Prostate gland (tissue), 2 donors: ENCODE measurements at regions not wholly inside any gene's neighbourhood (a gene's known extent, or its start where the extent isn't known, plus 50 kb on each side); places are given as distances from the start of the nearest gene placed in this dataset.

ENCODE experiments used
- POLR2A ChIP-seq: fragments of 450-650 bp; IDR thresholded peaks from one replicate; pipeline ENCODE4 v1.6.1; 2016; ENCODE audit warnings: antibody characterized with exemption, mild to moderate bottlenecking
- TF ChIP-seq, protein P1 (sequence below), 4 experiments: fragments of 200-600 bp in 2 of 4; fragments of 450-650 bp in 2 of 4; sonication (generic) in 2 of 4; IDR thresholded peaks; 1 replicate in 3 of 4; 2 replicates in 1 of 4; pipeline ENCODE4 v1.5.1; 2016 to 2019; ENCODE audit warnings: antibody characterized with exemption in 4 of 4, mild to moderate bottlenecking in 2 of 4, moderate library complexity in 2 of 4

DNA sequence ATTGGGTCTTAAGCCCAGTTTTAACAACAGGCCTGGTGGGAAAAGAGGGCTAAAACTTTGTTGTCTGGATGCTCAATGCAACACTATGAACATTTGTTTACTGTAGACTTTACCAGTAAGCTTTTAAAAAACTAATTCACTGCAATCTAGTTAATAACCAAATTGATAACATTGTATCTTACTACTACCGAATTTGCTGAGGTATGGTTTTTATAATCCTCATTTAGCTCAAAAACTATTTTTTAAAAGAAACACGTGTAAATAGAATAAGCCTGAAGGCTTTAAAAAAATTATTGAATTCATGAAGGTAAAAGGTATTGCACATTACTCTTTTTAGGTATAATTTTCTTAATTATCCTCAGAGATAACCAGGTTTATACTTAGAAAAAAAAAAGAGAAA is 500.6 kb downstream of the RWDD3 start:
- TF ChIP-seq, protein P1, sequence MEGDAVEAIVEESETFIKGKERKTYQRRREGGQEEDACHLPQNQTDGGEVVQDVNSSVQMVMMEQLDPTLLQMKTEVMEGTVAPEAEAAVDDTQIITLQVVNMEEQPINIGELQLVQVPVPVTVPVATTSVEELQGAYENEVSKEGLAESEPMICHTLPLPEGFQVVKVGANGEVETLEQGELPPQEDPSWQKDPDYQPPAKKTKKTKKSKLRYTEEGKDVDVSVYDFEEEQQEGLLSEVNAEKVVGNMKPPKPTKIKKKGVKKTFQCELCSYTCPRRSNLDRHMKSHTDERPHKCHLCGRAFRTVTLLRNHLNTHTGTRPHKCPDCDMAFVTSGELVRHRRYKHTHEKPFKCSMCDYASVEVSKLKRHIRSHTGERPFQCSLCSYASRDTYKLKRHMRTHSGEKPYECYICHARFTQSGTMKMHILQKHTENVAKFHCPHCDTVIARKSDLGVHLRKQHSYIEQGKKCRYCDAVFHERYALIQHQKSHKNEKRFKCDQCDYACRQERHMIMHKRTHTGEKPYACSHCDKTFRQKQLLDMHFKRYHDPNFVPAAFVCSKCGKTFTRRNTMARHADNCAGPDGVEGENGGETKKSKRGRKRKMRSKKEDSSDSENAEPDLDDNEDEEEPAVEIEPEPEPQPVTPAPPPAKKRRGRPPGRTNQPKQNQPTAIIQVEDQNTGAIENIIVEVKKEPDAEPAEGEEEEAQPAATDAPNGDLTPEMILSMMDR (IDR thresholded peaks at IDR 0.05): no peak
- TF ChIP-seq POLR2A: no peak
